H1 (cell line): ENCODE measurements at regions not wholly inside any gene's neighbourhood (a gene's known extent, or its start where the extent isn't known, plus 50 kb on each side); places are given as distances from the start of the nearest gene placed in this dataset.

Source experiments
- POLR2AphosphoS5 ChIP-seq: IDR thresholded peaks from 2 replicates; pipeline ENCODE4 v1.6.1; 2011; ENCODE audit warnings: low read depth, low read length
- SP4 ChIP-seq: IDR thresholded peaks from 2 replicates; pipeline ENCODE4 v1.6.1; 2012; ENCODE audit warnings: low read length, inconsistent platforms

DNA sequence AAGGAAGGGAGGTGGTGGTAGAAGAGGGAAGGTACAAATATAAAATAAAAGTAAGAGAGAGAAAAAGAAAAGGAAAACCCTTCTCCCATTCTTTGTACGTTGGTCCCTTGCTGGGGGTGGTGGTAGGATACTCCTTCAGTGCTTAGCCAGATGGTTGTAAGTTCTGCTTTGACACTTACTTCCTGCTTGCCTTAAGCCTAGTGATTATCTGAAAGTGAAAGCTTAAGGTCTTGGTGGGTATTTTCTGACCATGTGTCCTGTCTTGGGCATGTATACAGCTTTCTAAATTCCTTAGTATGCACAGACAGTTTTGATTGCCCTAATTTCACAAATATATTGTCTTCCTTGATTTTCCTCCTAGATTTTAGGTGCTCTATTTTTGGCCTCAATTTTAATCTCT lies 314.8 kb downstream of the PCDH17 start (continued):
- TF ChIP-seq SP4 (no peak), POLR2AphosphoS5 (no peak)
